ENCODE measurements at regions not wholly inside any gene's neighbourhood (a gene's known extent, or its start where the extent isn't known, plus 50 kb on each side); places are given as distances from the start of the nearest gene placed in this dataset.

DNA sequence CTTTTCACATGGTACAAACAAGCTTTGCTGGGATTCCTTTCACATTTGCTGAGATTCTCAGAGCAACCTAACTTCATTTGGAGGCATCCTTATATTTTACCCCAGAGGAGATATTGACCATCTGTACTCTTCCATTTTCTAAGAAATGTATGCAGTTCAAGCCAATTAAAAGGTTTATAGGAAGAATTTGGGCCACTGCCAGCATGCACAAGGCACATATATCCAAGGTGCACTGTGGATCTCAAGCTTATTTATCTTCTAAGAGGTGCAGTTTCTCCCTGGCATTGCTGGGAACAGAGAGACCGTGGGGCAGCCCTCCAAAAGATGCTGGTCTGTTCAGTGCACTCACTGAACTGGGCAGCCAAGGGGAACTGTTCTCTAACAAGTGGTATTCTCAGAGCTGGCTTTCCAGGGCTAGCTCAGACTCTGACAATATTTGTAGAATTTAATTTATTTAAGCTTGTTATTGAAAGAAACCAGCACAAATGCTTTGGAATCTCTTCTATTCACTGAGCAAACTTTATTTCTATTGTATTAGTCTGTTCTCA, 213.3 kb downstream of the TENT4A start:
- TF ChIP-seq, protein P1, sequence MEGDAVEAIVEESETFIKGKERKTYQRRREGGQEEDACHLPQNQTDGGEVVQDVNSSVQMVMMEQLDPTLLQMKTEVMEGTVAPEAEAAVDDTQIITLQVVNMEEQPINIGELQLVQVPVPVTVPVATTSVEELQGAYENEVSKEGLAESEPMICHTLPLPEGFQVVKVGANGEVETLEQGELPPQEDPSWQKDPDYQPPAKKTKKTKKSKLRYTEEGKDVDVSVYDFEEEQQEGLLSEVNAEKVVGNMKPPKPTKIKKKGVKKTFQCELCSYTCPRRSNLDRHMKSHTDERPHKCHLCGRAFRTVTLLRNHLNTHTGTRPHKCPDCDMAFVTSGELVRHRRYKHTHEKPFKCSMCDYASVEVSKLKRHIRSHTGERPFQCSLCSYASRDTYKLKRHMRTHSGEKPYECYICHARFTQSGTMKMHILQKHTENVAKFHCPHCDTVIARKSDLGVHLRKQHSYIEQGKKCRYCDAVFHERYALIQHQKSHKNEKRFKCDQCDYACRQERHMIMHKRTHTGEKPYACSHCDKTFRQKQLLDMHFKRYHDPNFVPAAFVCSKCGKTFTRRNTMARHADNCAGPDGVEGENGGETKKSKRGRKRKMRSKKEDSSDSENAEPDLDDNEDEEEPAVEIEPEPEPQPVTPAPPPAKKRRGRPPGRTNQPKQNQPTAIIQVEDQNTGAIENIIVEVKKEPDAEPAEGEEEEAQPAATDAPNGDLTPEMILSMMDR (IDR thresholded peaks at IDR 0.05): no peak
- no peaks in the 10 kb centered on the region for H3K36me3 ChIP-seq
- H3K4me3 ChIP-seq (ENCODE audit: low read depth in 1 of 2, low read length in 1 of 2): no peak overlapping the region
- H3K27me3 ChIP-seq: no peaks in the 10 kb centered on the region
- H3K27ac ChIP-seq: no peak overlapping the region
- no peaks in the 10 kb centered on the region for H3K9me3 ChIP-seq
- no peaks in the 10 kb centered on the region for H3K4me1 ChIP-seq (ENCODE audit: control insufficient read depth in 1 of 2, insufficient read depth in 1 of 2, low read depth in 1 of 2, low read length in 1 of 2)

DNA sequence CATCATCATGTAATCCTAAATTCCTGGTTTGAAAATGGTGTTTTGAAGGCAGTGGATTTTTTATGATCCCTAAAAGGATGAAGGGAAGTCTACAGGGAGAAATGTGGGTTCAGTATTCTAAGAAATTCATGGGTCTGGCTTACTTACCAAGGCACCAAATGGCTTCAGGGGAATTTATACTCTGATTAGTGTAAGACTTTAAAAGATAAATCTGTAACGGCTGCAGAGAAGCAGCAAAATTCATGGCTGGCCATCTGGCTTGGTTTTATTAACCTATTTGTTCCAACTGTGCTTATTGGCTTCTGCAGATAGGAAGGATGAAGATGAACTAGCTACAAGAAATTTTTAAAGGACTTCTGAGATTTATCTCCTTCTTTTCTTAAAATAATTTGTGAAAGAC, 222.8 kb downstream of the TENT4A start:
- H3K36me3 ChIP-seq: no peaks in the 10 kb centered on the region
- H3K9me3 ChIP-seq: no peaks in the 10 kb centered on the region
- TF ChIP-seq, protein P1 (IDR thresholded peaks at IDR 0.05): no peak
- H3K4me1 ChIP-seq (ENCODE audit: control insufficient read depth in 1 of 2, insufficient read depth in 1 of 2, low read depth in 1 of 2, low read length in 1 of 2): no peaks in the 10 kb centered on the region
- H3K27me3 ChIP-seq: no peaks in the 10 kb centered on the region
- H3K27ac ChIP-seq: no peak overlapping the region
- H3K4me3 ChIP-seq (ENCODE audit: low read depth in 1 of 2, low read length in 1 of 2): no peak overlapping the region

DNA sequence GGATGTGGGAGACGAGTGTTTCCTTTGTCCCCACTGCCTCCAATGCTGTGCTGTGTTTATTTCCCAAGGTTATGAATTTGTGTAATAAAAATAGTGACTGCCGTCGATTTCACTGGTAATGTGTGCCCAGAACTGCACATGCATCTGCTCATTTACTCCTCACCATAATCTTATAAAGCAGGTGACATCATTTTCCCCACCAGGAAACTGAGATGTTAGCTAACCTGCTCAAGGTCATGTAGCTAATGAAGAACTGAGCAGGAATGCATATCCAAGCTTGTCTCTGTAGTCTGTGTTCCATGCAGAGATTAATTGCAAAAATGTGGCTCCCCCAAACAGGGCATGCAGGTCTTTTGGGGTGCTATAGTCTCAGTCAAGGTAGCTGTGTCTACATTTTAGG, 224.4 kb downstream of the TENT4A start:
- Histone ChIP-seq H3K9me3 (no peaks in the 10 kb centered on the region), H3K27me3 (no peaks in the 10 kb centered on the region), H3K36me3 (no peaks in the 10 kb centered on the region), H3K4me1 (ENCODE audit: control insufficient read depth in 1 of 2, insufficient read depth in 1 of 2, low read depth in 1 of 2, low read length in 1 of 2) (no peaks in the 10 kb centered on the region), H3K4me3 (ENCODE audit: low read depth in 1 of 2, low read length in 1 of 2) (no peak overlapping the region), H3K27ac (no peak overlapping the region)
- TF ChIP-seq, protein P1 (IDR thresholded peaks at IDR 0.05): no peak

DNA sequence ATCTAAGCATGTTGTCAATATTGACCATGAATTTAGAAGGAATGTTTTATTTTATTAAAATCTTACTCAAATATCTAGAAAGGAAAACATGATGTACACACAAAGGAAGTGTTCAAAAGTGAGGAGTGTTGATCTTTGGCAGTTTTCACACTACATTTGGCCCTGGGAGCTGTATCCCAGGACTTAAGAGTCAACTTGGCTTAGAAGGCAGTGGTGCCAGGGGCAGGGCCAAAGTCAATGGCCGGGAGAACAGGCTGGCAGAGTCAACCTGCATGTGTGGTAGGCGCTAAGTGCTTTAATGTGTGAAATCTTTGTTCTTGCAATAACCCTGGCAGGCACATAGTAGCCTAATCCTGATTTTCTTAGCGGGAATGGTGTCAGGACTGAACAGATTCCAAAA, 228.4 kb downstream of the TENT4A start:
- Histone ChIP-seq H3K9me3 (no peaks in the 10 kb centered on the region), H3K36me3 (no peaks in the 10 kb centered on the region), H3K27ac (no peak overlapping the region), H3K4me3 (ENCODE audit: low read depth in 1 of 2, low read length in 1 of 2) (no peak overlapping the region), H3K27me3 (no peaks in the 10 kb centered on the region), H3K4me1 (ENCODE audit: control insufficient read depth in 1 of 2, insufficient read depth in 1 of 2, low read depth in 1 of 2, low read length in 1 of 2) (no peaks in the 10 kb centered on the region)
- TF ChIP-seq, protein P1 (IDR thresholded peaks at IDR 0.05): no peak

- Histone ChIP-seq H3K4me3 (ENCODE audit: low read depth in 1 of 2, low read length in 1 of 2) (no peak overlapping the region), H3K27ac (no peak overlapping the region), H3K27me3 (no peaks in the 10 kb centered on the region), H3K36me3 (no peaks in the 10 kb centered on the region), H3K9me3 (no peaks in the 10 kb centered on the region), H3K4me1 (ENCODE audit: control insufficient read depth in 1 of 2, insufficient read depth in 1 of 2, low read depth in 1 of 2, low read length in 1 of 2) (no peaks in the 10 kb centered on the region)
- TF ChIP-seq, protein P1 (IDR thresholded peaks at IDR 0.05): no peak
Measured at GRCh38 chr5:6943197-6944112, 230.2 kb downstream of the TENT4A start.

All from neutrophil (primary cell).